HT-29 (cell line): ENCODE measurements at regions not wholly inside any gene's neighbourhood (a gene's known extent, or its start where the extent isn't known, plus 50 kb on each side); places are given as distances from the start of the nearest gene placed in this dataset.

Experiments used
- DNase-seq: peaks from one replicate; pipeline ENCODE4 v3.0.0-alpha.2; 2015; ENCODE audit warnings: low spot score

DNA sequence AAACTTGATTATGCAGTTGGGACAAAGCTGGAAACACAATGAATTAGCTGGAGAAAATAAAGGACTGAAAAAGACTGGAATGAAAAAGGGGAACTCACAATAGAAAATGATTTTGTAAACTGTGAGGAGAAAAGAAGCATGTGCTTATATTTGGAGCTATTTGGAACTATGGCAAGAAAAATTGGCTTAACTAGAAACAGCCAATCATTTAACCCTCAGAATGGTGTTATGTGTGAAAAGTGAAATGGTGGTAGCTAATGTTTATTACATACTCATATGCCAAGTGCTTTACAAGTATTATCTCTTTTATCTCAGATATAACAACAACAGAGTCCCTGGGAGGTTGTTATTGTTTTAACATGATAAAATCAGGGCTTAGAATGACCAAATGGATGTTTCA is 583.1 kb upstream of the SEL1L start:
- no peak for DNase-seq

DNA sequence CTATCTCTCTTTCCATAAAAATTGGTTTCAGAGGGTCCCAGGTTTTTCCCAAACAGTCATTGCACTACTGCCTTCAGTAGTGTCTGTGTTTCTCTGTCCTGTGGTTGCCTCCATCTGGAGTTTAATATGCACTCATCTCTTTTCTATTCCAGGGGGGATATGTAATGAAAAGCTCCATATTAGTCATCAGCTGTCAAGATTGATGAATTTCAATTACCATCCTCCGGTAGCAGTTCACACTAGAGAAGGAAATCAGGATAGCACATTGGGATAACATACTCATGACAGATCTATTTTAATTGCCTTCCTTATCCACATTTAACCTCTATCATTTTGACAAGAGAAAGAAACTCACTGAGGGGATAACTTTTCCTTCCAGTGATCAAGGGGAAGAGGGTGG is 589.0 kb upstream of the SEL1L start:
- no peak for DNase-seq

DNA sequence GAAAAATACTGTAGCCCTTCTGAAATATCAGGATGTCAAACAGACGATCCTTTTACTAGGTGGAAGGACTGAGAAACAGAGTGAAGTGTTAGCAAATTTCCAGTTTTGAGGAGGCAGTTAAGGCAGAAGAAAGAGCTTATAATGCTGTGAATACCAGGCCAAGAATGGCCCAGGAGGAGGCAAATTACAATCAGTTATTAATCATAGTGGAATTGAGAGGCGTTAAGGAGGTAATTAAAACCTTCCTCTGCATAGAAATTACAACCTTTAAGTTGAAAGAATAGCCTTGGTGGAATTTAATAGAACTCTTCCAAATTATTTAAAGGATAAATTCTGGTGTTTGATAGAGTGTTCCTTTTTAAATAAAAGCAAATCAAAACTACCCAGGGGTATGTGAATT is 590.9 kb upstream of the SEL1L start:
- DNase-seq, result no peak

DNA sequence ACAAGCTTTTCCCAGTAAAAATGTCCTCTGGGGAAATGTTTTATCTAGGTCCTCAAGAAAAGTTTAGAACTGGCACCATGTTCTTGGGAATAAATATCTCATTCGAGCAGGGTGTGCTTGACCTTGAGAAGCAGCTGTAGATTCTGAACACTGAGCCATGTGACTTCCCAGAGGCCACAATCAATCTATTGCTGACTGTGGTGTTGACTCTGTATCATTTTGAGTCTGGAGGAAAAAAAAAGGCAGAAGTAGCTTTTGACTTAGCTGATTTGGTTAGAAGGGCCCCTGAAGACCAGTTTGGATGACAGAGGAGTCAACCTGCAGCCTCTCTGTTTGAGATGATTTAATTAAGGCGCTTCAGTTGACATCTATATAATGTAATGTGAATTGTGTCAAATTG is 592.4 kb upstream of the SEL1L start:
- no peak for DNase-seq

DNA sequence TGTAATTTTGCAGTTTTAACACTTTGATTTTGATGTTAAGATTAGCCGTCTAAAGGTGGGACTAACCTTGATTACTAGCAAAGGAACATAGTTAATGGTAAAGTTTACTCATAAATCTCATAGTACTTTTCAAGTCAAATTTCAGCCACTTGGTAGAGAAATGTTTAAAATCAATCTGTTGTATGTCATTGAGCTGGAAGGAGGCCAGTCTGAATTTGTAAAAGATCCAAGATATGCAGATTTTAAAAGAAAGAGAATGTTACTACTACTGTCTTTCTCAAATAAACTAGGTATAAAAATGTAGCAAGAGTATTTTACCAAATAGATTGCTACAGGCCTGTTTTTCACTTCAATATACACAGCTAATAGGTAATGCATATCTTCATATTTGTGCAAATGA is 600.8 kb upstream of the SEL1L start:
- DNase-seq, result no peak

DNA sequence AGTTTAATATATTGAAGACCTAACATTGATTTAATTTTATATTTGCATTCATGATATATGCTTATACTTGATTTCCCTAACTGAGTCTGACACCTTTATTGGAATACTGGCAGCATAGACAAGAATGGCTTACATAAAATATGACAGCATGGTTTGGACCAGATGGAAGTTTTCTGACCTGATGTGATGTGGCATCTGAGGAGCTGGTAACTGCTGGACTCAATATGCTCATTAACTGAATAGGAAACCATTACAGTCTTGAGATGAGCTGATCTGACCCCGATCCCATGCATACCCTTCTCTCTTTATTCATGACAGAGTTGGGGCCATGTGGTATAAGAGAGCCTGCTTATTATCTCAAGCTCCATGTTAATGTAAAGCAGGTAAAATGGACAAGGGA is 604.8 kb upstream of the SEL1L start:
- DNase-seq, result no peak

DNA sequence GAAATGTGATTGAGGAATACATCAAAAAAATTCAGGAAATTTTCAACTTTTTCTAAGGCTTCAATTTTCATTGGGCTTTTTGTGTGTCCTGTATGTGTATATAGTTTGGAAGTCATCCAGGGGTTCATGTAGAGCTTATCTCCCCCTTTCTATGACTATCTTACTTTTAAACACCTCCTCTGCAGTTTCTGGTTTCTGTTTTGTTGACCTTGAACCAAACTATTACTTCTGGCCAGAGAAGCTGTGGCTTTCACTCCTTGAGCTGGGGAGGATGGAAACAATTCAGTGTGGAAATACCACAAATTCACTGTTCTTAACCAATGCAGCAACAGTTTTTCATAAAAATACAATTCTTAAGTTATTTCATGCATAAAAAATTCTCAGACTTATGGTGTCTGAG is 613.2 kb upstream of the SEL1L start:
- DNase-seq, result no peak

DNA sequence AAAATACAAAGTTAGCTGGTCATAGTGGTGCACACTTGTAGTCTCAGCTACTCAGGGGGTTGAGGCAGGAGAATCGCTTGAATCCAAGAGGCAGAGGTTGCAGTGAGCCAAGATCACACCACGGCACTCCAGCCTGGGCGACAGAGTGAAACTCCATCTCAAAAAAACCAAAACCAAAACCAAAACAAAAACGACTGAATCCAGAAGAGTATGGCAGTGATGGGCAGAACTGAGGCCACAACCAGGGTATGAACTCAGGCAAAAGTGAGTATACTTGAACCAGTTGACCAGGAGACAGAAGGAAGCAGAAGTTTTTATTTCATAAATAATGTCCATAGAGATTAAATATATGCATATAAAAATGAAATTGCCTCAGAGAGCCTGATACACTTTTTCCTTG is 620.0 kb upstream of the SEL1L start:
- no peak for DNase-seq

DNA sequence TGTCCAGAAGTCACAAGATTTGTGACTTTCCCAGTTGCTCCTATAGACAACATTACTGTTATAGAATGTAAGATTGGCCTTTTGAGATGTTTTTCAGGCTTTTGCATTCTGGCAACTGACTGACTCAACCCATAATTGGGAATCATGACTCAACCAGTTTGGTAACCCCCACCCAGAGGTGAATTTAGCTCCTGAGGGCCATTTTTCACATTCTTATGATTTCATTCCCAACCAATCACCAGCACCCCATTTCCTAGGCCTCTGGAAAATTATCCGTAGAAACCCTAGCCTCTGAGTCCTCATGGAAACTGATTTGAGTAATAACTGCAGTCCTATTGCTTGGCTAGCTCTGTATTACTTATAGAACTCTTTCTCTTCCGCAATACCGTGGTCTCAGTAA is 626.0 kb upstream of the SEL1L start:
- no peak for DNase-seq

DNA sequence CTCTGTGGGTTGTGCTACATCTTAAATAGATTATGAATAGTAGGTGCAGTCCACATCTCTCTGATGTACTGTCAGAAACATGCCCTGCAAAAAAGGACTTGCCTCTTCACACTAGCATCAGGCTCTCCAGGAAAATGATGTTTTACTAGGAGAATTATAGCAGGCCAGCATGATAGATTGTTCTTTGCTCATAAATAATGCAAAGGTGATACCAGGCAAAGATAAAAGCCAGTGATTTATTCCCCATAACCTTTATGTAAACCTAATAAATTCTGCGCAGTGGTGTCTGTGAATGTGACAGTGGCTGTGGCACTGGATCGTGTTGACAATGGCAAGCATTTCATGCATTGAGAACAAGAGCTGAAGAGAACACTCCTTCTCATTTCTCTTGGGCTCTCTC is 646.5 kb upstream of the SEL1L start:
- no peak for DNase-seq

DNA sequence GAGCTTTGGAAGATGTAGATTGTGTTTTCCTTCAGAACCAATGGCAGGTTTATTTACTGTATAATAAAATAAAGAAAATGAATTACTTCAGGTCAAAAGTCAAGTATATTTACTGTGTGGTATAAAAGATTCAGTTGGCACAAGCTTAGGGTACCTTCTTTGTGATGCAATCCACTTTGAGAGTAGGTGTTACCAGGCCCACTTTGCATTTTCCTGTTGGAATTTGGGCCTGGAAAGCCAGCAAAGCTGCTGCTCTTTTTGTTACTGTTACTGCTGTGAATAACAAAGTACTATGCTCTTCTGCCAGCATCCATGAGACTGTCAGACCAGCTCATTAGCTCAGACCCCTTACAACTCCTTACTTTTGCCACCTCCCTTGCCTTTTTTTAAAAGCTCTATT is 649.0 kb upstream of the SEL1L start:
- no peak for DNase-seq

DNA sequence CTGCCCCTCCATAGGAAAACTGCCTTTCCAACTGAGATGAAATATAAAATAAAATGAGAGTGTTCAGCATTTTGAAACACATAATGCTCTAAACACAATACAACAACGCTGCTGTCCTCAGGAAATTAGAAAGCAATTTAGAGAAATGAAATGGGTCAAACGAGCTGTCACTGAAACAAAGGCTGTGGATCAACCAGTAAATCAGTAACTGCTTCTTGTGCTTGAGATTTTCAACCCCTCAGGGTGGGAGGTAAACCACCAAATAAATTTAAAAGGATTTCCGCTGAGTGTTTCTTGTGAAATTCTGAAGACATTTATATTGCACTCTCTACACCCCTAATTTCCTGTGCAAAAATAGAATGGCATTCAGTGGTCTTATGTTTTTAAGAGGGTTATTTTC is 657.1 kb upstream of the SEL1L start:
- no peak for DNase-seq

DNA sequence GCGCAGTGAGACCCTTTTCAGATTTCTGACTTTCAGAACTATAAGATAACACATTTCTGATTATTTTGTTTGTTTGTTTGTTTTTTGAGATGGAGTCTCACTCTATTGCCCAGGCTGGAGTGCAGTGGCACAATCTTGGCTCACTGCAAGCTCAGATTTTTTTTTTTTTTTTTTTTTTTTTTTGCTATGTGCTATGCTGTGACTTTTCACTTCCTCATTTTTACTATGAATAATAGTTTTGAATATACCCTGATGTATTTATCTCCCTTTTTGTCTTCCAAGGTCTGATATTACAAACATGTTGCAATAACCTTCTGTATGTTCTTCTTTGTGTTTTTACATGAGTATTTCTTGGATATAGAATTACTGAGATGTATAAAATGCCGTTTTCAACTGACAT is 658.7 kb upstream of the SEL1L start:
- no peak for DNase-seq

DNA sequence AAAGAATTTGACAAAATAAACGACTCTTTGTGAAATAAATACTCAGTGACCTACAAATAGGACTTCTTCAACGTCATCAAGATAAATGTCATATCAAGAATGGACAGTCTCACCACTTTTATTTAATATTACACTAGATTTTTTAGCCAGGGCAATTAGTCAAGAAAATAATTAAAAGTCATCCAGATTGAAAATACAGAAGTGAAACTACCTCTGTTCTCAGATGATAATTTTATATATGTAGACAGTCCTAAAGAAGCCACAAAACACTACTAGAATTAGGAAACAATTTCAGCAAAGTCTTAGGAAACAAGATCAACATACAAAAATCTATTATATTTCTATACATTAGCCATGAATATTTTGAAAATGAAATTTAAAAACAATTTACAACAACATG is 689.6 kb upstream of the SEL1L start:
- DNase-seq, result no peak

DNA sequence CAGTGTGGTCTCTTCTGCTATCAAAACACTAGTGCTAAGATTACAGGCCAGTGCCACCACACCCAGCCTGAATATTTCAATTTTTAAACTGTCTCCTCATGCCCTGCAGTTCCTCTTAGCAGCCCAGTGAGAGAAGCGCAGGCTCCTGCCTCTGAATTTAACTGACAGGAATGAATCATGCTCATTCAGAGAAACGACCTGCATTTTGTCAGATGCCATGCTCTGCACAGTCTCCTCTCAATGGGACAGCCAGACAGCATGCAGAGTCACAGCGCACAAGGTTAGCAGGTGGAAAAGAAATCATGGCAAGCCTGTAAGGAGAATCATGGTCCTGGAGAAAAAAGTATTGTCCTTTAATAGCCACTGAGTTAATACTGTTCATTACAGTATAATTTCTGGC is 691.0 kb upstream of the SEL1L start:
- DNase-seq, result no peak

DNA sequence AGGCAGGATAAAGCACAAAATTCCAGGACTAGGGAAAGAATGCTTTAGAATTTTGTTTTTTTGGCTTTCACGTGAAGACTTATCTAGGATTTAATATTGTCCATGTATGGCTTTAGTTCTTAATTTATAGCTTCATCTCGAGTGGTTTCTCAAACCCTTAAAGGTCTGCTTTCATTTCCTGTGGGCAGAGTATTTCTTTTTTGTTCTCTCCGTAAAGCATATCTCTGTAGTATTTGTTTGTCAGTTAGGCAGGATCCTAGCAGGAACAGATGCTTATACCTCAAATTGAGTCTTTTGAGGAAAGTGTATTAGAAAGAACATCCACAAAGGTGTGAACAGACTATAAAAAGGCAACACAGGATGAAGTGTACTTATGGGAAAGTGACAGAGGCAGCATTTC is 697.1 kb upstream of the SEL1L start:
- DNase-seq, result no peak

DNA sequence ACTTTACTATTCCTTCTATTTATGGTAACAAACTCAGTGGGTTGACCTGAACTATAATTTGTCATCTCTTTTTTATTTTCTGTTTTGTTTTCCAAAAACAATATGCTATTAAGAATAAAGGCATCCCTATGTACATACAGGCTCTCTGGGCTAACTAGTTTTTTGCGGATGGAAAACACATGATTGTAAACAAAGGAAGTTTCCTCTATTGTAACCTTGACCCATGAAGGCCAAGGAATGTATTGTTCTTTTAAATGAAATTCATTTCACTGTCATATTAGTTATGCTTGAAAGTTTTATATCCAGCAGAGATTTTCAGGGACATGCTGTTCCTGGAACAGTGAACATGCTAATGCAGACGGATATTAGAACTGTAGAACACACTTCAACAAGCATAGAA is 705.0 kb upstream of the SEL1L start:
- DNase-seq, result no peak

DNA sequence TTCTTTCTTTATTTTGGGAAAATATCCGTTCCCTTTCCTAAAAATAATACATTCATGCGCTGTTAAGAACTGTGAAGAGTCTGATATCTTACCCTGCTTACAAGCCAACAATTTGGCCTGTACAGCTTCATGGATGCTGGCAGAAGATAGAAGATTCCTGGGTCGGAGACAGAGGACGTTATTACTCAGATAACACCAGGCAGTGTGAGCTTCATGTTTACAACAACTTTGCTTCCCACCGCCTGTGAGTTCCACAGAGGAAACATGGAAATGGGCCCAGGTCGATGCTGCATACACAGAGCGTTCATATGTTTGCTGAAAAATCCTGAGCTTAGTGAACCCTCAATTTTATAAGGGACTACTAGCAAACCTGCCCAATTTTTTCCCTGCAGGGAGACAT is 705.6 kb upstream of the SEL1L start:
- DNase-seq, result no peak

DNA sequence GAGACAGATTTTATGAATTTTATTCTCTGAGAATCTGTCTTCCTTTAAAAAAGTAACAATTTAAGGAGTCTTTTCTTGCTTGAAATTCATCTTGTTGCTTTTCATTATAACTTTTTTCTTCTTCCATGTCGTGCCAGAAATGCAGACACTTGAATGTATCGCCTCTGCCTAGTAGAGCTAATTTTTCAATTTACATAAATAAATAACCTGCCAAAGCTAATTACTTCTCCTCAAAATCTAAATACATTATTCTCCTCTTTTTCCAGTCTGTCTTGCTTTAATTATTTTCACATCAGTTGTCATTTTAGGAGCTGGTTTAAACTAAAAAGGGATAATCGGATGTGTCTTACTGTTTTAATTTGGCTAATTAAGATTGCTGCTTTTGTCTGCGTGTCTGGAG is 711.1 kb upstream of the SEL1L start:
- no peak for DNase-seq

DNA sequence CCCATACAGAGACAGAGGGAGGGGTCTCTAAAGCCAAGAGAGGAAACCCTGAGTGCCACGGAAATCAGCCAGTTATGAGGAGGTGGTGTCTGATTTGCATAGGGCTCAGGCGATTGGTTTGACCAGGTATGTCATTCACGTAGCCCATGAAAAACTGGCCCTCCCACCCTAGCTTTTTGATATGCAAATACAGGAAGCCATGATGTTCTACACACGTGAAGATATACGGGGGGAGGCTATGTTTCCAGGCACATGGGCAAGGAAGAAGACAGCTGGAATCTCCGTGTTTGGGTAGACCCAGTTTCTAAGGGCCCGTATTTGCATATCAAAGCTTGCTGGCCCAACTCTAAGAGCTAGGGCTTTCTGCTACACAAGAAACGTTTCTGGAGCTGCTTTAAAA is 717.8 kb upstream of the SEL1L start:
- no peak for DNase-seq

DNA sequence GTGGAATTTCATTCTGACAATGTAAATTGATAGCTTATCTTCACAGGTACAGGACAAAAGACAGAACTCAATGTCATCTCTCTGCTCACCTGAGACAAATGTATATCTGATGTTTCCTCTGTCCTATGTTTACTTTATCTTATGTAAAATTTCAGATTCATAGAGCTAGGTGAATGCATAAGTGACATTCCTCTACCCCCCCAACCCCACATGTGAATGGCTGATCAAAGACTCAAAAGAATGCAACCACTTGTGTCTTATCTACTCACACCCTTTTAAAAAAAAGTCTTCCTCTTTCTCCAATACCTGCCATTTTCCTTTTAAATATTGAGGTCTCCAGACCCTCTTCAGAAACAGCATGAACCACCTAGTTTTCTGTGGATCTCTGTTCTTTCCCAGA is 736.6 kb upstream of the SEL1L start:
- no peak for DNase-seq

DNA sequence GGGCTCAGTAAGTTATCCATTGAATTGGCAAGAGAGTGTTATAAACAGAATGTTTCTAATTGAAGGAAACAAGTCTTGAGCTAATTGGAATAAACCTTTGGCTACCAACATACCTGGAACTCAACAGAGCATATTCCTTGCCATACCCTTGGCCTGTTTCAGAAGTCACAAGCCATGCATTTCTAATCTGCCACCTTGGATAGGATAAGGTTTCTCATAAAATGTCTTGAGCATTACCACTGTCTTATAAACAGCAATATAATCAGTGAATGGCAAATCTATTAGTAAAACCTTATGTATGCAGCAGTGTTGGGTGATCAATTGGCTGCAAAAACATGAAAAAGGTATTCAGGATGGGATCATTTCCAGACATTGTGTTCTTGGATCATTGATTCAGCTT is 765.2 kb upstream of the SEL1L start:
- DNase-seq, result no peak

DNA sequence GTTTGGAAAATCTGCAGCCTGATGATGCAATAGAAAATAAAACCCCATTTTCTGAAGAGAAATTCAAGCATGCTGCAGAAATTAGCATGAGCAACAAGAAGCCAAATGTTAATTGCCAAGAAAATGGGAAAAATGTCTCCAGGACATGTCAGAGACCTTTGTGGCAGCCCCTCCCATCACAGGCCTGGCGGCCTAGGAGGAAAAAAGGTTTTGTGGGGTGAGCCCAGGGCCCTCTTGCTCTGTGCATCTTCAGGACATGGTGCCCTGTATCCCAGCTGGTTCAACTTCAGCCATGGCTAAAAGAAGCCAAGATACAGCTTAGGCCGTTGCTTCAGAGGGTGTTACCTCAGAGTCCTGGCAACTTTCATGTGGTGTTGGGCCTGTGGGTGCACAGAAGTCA is 775.5 kb upstream of the SEL1L start:
- no peak for DNase-seq

DNA sequence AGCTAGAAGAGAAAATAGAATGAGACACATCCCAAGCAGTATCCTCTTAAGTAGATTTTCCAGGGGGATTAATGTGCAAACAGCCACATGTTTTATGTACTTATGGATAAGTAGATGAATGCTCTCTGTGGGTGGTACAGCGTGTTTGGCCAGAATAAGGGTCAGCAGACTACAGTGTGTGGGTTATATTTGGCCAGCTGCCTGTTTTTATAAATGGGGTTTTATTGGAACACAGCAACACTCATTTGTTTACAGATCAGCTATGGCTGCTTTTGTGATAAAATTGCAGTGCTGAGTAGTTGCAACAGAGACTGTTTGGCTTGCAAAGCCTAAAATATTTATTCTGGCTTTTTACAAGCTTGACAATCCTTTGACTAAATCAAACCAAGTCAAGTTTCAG is 780.2 kb upstream of the SEL1L start:
- DNase-seq, result no peak

DNA sequence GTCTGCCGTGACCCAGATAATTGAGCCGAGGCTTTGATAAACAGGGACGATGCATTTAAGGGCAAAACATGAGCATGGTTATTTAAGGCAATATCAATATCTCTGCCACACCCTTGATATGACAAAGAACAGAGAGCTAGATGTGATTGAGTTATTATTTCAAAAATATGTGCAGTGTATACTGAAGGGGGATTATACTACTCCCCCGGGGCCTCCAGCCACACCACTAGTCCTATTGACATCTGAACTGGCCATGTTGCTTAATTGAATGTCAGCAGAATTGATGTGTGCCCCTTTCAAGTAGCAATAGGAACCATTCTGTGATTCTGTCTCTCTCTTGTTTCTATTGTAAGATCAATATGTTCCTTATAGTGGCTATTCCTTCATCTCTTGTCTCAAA is 794.8 kb upstream of the SEL1L start:
- no peak for DNase-seq
